ENCODE measurements at regions not wholly inside any gene's neighbourhood (a gene's known extent, or its start where the extent isn't known, plus 50 kb on each side); places are given as distances from the start of the nearest gene placed in this dataset.
"Not testable (repeated sequence)": the region's sequence is repeated elsewhere in the genome, so short reads cannot be mapped to it uniquely, and the experiment has no call there.

DNA sequence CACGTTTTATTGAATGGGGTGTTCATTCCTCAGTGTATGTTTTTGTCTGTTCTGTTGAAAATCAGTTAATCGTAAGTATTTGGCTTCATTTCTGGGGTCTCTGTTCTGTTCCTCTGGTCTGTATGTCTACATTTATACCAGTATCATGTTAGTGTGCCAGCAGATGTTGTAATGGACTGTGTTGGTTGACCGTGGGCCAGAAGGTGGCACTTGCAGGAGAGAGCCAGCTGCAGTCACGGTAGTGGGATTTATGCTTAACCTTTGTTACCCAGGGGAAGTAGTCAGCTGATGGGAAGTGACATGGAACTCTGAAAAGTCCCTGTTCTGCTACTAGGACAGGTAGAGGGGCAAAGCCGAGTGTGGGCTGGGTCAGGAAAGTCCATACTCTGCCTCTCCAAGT lies 238.3 kb upstream of the NPAP1 start:
- CTCF ChIA-PET; H3K4me1 ChIP-seq (ENCODE audit: control insufficient read depth, insufficient read depth, low read length); H3K27ac ChIP-seq (ENCODE audit: extremely low read depth, low read depth, low read length); H3K4me3 ChIP-seq (ENCODE audit: low read depth, low read length); POLR2A ChIA-PET; H3K9me3 ChIP-seq (ENCODE audit: control insufficient read depth, insufficient read depth, low read depth, low read length); H3K36me3 ChIP-seq (ENCODE audit: control insufficient read depth in 2 of 2, insufficient read depth in 1 of 2, low read length in 2 of 2): not testable (repeated sequence)

DNA sequence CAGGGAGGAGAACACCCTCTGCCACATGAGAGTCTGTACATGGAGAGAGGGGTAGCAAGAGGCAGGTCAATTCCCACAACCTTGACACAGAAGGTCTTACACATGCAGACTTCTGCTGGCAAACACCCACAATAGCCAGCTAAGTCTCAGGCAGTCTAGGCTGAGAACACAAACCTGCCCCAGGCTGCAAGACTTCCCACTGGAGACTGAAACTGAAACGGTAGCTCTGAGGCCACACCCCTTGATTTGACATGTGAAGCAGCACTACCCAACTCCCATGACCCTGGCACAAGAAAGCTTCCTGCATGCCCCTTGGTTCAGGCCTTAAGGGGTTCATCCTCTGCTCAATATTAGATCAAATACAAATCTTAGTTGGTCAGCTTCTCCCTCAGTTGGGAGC lies 237.8 kb upstream of the NPAP1 start:
- H3K36me3 ChIP-seq (ENCODE audit: control insufficient read depth in 2 of 2, insufficient read depth in 1 of 2, low read length in 2 of 2); H3K9me3 ChIP-seq (ENCODE audit: control insufficient read depth, insufficient read depth, low read depth, low read length); CTCF ChIA-PET; H3K4me1 ChIP-seq (ENCODE audit: control insufficient read depth, insufficient read depth, low read length); H3K4me3 ChIP-seq (ENCODE audit: low read depth, low read length); POLR2A ChIA-PET; H3K27ac ChIP-seq (ENCODE audit: extremely low read depth, low read depth, low read length): not testable (repeated sequence)

GRCh38 chr15:24477107-24478025 lies 198.2 kb upstream of the NPAP1 start:
- H3K9me3 ChIP-seq (ENCODE audit: control insufficient read depth, insufficient read depth, low read depth, low read length); H3K36me3 ChIP-seq (ENCODE audit: control insufficient read depth in 2 of 2, insufficient read depth in 1 of 2, low read length in 2 of 2); CTCF ChIA-PET; H3K4me3 ChIP-seq (ENCODE audit: low read depth, low read length); POLR2A ChIA-PET; H3K27ac ChIP-seq (ENCODE audit: extremely low read depth, low read depth, low read length); H3K4me1 ChIP-seq (ENCODE audit: control insufficient read depth, insufficient read depth, low read length): not testable (repeated sequence)

- H3K9me3 ChIP-seq (ENCODE audit: control insufficient read depth, insufficient read depth, low read depth, low read length); CTCF ChIA-PET; H3K36me3 ChIP-seq (ENCODE audit: control insufficient read depth in 2 of 2, insufficient read depth in 1 of 2, low read length in 2 of 2); H3K4me1 ChIP-seq (ENCODE audit: control insufficient read depth, insufficient read depth, low read length); POLR2A ChIA-PET; H3K27ac ChIP-seq (ENCODE audit: extremely low read depth, low read depth, low read length); H3K4me3 ChIP-seq (ENCODE audit: low read depth, low read length): not testable (repeated sequence)
Observed at GRCh38 chr15:24485885-24486567, 189.5 kb upstream of the NPAP1 start.

DNA sequence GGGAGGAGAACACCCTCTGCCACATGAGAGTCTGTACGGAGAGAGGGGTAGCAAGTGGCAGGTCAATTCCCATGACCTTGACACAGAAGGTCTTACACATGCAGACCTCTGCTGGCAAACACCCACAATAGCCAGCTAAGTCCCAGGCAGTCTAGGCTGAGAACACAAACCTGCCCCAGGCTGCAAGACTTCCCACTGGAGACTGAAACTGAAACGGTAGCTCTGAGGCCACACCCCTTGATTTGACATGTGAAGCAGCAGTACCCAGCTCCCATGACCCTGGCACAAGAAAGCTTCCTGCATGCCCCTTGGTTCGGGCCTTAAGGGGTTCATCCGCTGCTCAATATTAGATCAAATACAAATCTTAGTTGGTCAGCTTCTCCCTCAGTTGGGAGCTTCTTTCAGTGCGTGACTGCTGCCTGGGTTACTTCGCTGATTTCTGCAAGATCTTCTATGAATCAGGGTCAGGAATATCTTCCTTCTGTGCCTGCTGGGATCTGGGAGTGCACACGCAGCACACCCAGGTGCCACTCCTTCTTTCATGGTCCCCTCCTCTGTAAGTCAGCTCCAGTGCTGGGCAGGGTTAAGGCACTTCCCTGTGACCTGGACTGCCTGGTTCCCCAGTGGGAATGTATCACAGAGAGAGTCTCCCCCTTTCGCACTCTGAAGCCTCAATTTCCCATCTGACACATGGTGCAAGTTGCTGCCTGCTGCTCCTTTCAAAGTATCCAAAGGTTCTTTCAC lies 187.2 kb upstream of the NPAP1 start:
- H3K9me3 ChIP-seq (ENCODE audit: control insufficient read depth, insufficient read depth, low read depth, low read length); CTCF ChIA-PET; H3K36me3 ChIP-seq (ENCODE audit: control insufficient read depth in 2 of 2, insufficient read depth in 1 of 2, low read length in 2 of 2); H3K4me1 ChIP-seq (ENCODE audit: control insufficient read depth, insufficient read depth, low read length); H3K4me3 ChIP-seq (ENCODE audit: low read depth, low read length); H3K27ac ChIP-seq (ENCODE audit: extremely low read depth, low read depth, low read length); POLR2A ChIA-PET: not testable (repeated sequence)

GRCh38 chr15:24505216-24505615 lies 170.4 kb upstream of the NPAP1 start:
- POLR2A ChIA-PET; H3K4me3 ChIP-seq (ENCODE audit: low read depth, low read length); H3K4me1 ChIP-seq (ENCODE audit: control insufficient read depth, insufficient read depth, low read length); CTCF ChIA-PET; H3K9me3 ChIP-seq (ENCODE audit: control insufficient read depth, insufficient read depth, low read depth, low read length); H3K27ac ChIP-seq (ENCODE audit: extremely low read depth, low read depth, low read length); H3K36me3 ChIP-seq (ENCODE audit: control insufficient read depth in 2 of 2, insufficient read depth in 1 of 2, low read length in 2 of 2): not testable (repeated sequence)

GRCh38 chr15:24509714-24510113 lies 165.9 kb upstream of the NPAP1 start:
- H3K27ac ChIP-seq (ENCODE audit: extremely low read depth, low read depth, low read length); CTCF ChIA-PET; POLR2A ChIA-PET; H3K36me3 ChIP-seq (ENCODE audit: control insufficient read depth in 2 of 2, insufficient read depth in 1 of 2, low read length in 2 of 2); H3K9me3 ChIP-seq (ENCODE audit: control insufficient read depth, insufficient read depth, low read depth, low read length); H3K4me3 ChIP-seq (ENCODE audit: low read depth, low read length); H3K4me1 ChIP-seq (ENCODE audit: control insufficient read depth, insufficient read depth, low read length): not testable (repeated sequence)

GRCh38 chr15:24511598-24511997 lies 164.0 kb upstream of the NPAP1 start:
- H3K4me1 ChIP-seq (ENCODE audit: control insufficient read depth, insufficient read depth, low read length); H3K27ac ChIP-seq (ENCODE audit: extremely low read depth, low read depth, low read length); H3K36me3 ChIP-seq (ENCODE audit: control insufficient read depth in 2 of 2, insufficient read depth in 1 of 2, low read length in 2 of 2); H3K9me3 ChIP-seq (ENCODE audit: control insufficient read depth, insufficient read depth, low read depth, low read length); CTCF ChIA-PET; POLR2A ChIA-PET; H3K4me3 ChIP-seq (ENCODE audit: low read depth, low read length): not testable (repeated sequence)

GRCh38 chr15:24518772-24519171 lies 156.8 kb upstream of the NPAP1 start:
- H3K27ac ChIP-seq (ENCODE audit: extremely low read depth, low read depth, low read length); POLR2A ChIA-PET: not testable (repeated sequence)

GRCh38 chr15:24531235-24531634 lies 144.3 kb upstream of the NPAP1 start:
- POLR2A ChIA-PET; H3K4me1 ChIP-seq (ENCODE audit: control insufficient read depth, insufficient read depth, low read length); H3K9me3 ChIP-seq (ENCODE audit: control insufficient read depth, insufficient read depth, low read depth, low read length); H3K27ac ChIP-seq (ENCODE audit: extremely low read depth, low read depth, low read length); H3K4me3 ChIP-seq (ENCODE audit: low read depth, low read length); H3K36me3 ChIP-seq (ENCODE audit: control insufficient read depth in 2 of 2, insufficient read depth in 1 of 2, low read length in 2 of 2); CTCF ChIA-PET: not testable (repeated sequence)

More at GRCh38 chr15:24518772-24519171, 156.8 kb upstream of the NPAP1 start:
- H3K9me3 ChIP-seq (ENCODE audit: control insufficient read depth, insufficient read depth, low read depth, low read length); CTCF ChIA-PET; H3K4me3 ChIP-seq (ENCODE audit: low read depth, low read length); H3K4me1 ChIP-seq (ENCODE audit: control insufficient read depth, insufficient read depth, low read length); H3K36me3 ChIP-seq (ENCODE audit: control insufficient read depth in 2 of 2, insufficient read depth in 1 of 2, low read length in 2 of 2): not testable (repeated sequence)

- H3K9me3 ChIP-seq (ENCODE audit: control insufficient read depth, insufficient read depth, low read depth, low read length); H3K36me3 ChIP-seq (ENCODE audit: control insufficient read depth in 2 of 2, insufficient read depth in 1 of 2, low read length in 2 of 2); H3K4me3 ChIP-seq (ENCODE audit: low read depth, low read length); POLR2A ChIA-PET; H3K27ac ChIP-seq (ENCODE audit: extremely low read depth, low read depth, low read length); CTCF ChIA-PET; H3K4me1 ChIP-seq (ENCODE audit: control insufficient read depth, insufficient read depth, low read length): not testable (repeated sequence)
Observed at GRCh38 chr15:24534032-24534431, 141.5 kb upstream of the NPAP1 start.

Measured in HEK293 (cell line).